ENCODE measurements at regions not wholly inside any gene's neighbourhood (a gene's known extent, or its start where the extent isn't known, plus 50 kb on each side); places are given as distances from the start of the nearest gene placed in this dataset.

GRCh38 chr14:34338056-34338455 is 124.0 kb downstream of the SPTSSA start:
- TF ChIP-seq CTCF (IDR thresholded peaks at IDR 0.05) (no peak), RELA (CRISPR knock-in tag; IDR thresholded peaks at IDR 0.05; ENCODE audit: borderline replicate concordance) (no peak), ATF1 (CRISPR knock-in tag; IDR thresholded peaks at IDR 0.05) (no peak)
